ENCODE measurements at regions not wholly inside any gene's neighbourhood (a gene's known extent, or its start where the extent isn't known, plus 50 kb on each side); places are given as distances from the start of the nearest gene placed in this dataset.

- DNase-seq (ENCODE audit: low read depth in 2 of 2), result no peak
These were observed 105.6 kb upstream of the FRMD6 start for GRCh38 chr14:51546099-51546498.

DNA sequence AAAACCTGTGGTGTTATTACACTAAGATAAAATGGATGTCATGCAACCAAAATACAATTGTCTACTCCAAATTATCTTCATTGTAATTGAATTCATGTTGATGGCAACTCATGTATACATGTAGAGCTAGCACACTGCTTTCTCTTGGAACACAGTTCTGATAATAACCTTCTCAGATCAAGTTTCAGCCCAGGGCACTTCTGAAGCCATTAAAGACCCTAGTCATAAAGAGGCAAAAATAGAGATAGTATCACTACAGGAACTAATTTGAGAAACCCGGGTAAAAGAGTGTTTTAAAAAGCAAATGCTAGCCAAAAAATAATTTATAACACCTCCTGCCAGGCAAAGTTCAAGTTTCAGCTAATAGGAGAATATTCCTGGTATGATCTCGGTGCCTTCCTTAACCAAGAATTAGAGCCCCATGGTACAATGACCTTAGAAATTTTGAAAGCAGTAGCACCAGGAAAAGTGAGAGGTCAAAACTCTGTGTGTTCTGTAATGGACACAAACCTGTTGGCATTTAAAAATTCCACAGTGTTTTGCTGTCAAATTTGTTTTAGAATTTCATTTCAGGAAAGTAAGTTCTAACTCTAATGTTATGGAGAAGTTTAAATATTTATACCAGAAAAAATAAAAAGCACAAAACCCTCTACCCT lies 105.0 kb upstream of the FRMD6 start:
- DNase-seq (ENCODE audit: low read depth in 2 of 2), result no peak

DNA sequence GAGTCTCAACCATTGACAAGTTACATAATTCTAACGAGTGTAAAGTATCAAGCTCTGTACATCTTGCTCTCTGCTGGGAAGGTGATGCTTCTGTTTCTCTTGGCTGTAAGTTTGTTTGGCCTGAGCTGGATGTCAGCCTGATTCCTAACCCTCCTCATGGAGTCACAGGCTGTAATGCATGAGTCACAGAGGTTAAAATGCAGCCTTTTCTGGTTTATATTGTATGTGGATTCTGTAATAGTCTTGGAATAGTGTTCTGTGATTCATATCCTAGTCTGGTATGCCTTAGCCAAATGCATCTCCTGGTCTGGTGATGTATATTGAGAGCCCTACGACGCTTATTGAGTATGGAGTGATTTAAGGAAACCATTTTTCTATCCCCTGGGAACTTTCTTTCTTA lies 104.5 kb upstream of the FRMD6 start:
- no peak for DNase-seq (ENCODE audit: low read depth in 2 of 2)

GRCh38 chr14:51547701-51548100 lies 104.0 kb upstream of the FRMD6 start:
- DNase-seq (ENCODE audit: low read depth in 2 of 2), result no peak

DNA sequence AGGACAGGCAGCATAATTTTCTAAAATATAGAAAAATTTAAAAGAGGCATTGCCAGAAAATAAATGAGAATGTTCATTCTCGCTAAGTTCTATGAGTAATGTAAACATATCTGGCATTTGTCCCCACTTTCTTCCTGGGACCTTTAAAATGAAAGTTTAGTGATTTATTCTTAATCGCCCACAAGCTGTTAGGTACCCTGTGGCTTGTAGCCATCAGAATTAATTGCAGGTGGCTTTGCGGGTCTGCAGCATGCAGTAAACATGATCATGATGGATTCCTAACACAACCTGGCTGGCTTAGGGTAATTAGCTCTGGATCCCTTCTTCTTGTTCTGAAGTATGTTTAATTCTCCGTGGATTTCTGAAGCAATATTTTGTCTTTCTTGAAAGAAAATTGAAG lies 103.5 kb upstream of the FRMD6 start:
- no peak for DNase-seq (ENCODE audit: low read depth in 2 of 2)

- no peak for DNase-seq (ENCODE audit: low read depth in 2 of 2)
These were observed 101.1 kb upstream of the FRMD6 start for GRCh38 chr14:51550636-51551035.

DNA sequence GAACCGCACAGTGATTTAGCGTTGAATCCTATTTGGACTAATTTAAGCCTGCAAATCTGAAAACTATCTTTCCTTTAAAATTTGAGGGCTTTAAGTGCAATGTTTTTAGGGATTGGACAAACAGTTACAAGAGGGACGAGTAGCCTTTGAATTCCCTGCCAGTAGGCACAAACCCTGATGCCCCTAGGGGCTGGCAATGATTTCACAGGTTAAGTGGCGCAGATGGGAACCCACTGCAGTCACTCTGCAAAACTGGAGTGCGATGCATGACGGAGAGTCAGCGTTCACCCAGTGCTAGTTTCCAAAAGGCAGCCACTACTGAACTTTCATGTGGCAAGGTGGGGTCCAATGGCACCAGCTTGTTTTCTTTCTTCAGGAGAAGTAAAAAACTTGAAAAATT lies 99.4 kb upstream of the FRMD6 start:
- DNase-seq (ENCODE audit: low read depth in 2 of 2), result no peak

DNA sequence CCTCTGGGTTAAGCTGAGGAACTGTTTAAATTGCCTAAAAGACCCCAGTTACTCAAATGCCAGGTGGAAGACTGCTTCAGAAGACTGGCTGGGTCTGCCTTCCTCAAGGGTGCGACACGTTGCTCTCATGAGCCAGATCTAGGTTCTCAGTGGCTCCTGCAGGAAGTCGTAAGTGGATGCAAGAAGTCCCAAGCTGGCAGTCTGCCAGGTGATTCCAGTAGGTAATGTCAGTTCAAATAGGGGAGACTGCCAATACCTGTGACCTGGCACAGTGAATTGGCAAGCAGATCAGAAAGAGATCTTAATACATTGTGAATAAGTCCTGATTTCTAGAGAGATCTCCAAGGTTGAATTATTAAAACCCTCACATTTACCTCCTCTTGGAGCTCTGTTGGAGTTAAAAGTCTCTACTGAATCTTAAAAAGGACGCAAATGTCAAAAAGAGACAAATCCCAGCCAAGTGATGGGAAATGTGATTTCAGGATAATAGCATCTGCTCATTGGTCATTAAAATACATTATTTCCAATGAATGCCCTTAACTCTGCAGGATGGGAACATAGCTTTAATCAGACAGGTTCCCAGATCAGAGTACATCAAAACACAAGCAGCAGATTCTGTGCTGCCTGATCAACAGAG lies 98.8 kb upstream of the FRMD6 start:
- no peak for DNase-seq (ENCODE audit: low read depth in 2 of 2)

- no peak for DNase-seq (ENCODE audit: low read depth in 2 of 2)
These were observed 97.3 kb upstream of the FRMD6 start for GRCh38 chr14:51554339-51554920.

GRCh38 chr14:51554953-51555352 lies 96.8 kb upstream of the FRMD6 start:
- no peak for DNase-seq (ENCODE audit: low read depth in 2 of 2)

DNA sequence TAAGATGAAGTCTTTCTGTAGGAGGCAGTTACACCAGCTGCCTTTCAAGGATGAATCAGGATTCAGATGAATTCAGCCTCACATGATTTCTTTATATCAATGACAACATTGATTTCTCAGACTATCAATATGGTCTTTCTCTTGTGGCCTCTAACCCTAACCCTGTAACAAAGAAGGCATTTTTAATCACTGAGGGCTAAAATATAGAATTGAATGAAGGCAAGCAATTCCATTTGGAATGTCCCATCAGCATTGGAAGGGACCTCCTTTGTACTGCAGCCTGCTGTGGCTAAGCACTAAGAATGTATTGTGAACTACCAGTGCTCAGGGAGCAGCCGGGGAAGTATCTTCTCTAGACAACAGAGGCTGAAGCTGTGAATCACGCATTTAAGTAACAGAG lies 90.6 kb upstream of the FRMD6 start:
- DNase-seq (ENCODE audit: low read depth in 2 of 2), result no peak

DNA sequence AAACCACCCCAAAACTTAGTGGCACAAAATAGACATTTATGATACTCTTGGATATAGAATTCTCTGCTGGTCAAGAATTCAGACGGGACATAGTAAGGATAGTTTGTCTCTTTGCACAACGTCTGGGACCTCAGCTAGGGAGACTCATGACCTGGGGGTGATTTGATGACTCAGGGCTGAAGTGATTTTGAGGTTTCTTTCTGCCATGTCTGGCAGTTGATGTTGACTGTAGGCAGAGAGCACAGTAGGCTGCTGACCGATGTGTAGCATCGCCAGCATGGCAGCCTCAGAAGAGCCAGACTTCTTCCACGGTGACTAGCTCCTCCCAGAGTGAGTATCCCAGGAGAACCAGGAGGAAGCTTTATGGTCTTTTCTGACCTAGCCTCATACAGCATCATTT lies 88.9 kb upstream of the FRMD6 start:
- no peak for DNase-seq (ENCODE audit: low read depth in 2 of 2)

- DNase-seq (ENCODE audit: low read depth in 2 of 2), result no peak
These were observed 88.2 kb upstream of the FRMD6 start for GRCh38 chr14:51563560-51563959.

- no peak for DNase-seq (ENCODE audit: low read depth in 2 of 2)
These were observed 87.2 kb upstream of the FRMD6 start for GRCh38 chr14:51564460-51564859.

DNA sequence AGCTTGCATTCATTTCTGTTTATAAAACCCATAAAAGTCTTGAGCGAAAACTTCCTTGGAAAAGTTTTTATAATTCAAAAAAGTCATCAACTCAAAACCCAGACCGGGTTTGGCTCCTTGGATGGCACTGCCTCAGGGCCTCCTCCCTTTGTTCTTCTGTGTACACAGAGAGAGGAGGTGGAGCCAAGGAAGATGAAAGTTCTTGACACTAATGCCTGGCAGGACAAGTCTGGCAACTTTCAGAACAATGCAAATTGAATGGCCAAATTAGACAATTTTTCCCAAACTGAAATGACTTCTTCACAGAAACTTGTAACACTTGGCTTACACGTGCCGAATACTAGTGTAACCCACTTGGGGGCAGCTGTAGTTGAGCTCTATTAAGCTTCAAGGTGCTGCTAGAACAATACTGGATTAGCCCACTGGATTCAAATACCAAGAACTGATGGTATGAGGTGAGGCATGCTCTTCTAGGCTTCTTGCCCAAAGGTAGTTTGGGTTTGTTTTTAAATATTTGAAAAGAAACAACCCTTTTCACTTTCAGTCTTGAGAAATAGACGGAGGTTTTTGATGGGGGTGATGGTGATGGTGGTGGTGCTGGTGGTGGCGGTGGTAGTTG lies 86.6 kb upstream of the FRMD6 start:
- no peak for DNase-seq (ENCODE audit: low read depth in 2 of 2)

DNA sequence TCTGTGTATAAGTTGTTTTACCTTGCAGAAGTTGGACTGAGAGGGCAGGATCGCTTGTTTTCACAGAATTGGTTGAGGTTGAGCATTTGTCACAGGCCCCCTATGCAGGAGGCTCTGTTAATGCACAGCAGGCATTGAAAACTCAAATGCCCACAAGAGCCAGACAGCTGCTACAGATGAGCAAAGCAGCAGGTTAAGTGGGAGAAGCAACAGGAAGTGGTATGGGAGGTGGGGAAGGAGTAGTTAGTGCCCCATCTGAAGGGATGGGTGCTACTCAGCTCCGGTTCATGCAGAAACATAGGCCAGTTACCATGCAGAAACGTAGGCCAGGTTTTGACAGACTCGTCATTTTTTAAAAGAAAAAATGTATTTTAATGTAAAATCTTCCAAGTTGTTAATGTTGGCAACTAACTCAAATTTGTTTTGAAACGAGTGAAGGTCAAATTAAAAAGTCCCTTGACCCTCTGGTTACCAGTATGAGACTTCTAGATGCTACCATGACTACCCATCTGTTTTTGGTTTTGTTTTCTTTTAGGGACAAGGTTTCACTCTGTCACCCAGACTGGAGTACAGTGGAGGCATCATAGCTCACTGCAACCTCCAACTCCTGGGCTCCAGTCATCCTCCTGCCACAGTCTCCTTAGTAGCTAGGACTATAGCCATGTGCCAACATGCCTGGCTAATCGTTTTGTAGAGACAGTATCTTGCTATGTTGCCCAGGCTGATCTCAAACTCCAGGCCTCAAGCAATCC lies 84.7 kb upstream of the FRMD6 start:
- no peak for DNase-seq (ENCODE audit: low read depth in 2 of 2)

DNA sequence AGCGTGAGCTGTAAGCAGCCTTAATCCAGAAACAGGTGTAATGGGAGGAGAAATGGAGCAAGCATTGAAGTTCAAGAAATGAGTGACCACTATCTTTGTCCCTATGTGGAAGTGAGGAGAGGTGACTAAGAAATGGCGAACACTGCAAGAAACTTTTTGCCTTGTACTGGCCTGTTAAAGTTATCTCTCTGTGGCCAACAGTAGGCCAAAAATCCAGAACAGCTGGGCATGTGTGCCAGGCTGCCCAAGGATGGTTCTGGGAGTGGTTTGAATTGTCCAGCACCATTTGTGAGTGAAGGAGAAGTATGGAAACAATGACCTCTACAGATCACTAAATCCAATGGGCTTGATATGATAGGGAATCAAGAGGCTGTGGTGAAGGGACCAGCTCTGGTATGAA lies 83.3 kb upstream of the FRMD6 start:
- DNase-seq (ENCODE audit: low read depth in 2 of 2), result no peak

- DNase-seq (ENCODE audit: low read depth in 2 of 2), result no peak
These were observed 78.1 kb upstream of the FRMD6 start for GRCh38 chr14:51573607-51574006.

DNA sequence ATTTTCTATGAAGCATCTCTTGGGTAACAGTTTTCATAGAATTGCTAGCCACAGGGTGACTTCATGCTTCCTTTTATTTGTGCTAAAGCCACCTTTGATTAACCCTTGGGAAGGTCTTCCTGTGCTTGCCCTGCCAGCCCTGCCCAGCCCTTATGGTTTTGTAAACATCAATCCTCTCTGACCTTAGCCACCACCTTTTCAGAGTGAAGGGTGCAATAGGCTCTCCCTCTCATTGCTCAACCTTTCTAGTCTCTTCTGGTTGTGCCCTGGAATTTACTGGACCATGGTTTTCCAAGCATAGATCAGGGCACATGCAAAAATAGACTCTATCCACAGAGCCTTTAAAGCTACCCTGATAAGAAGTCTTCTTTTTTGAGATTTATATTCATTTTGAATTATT lies 77.7 kb upstream of the FRMD6 start:
- DNase-seq (ENCODE audit: low read depth in 2 of 2), result no peak

- DNase-seq (ENCODE audit: low read depth in 2 of 2), result no peak
These were observed 76.2 kb upstream of the FRMD6 start for GRCh38 chr14:51575349-51576116.

- no peak for DNase-seq (ENCODE audit: low read depth in 2 of 2)
These were observed 75.6 kb upstream of the FRMD6 start for GRCh38 chr14:51576117-51576430.

DNA sequence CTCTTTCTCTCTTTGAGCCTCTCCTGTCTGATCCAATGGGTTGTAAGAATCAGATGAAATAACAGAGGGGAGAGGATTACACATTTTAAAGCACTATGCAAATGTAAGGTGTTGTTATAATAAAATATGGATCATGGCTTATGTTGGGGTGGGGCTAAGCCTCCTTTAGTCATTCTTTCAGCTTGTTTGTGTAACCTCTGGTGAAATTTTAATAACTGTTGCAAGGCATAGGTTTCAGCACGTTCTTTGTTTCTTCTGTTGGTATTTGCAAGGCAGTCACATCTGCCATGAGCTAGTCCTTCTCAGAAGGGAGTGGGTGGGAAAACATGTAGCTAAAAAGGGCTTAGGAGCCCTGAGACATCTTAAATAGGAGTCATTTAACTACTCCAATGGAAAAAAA lies 74.8 kb upstream of the FRMD6 start:
- no peak for DNase-seq (ENCODE audit: low read depth in 2 of 2)
